ENCODE measurements at regions not wholly inside any gene's neighbourhood (a gene's known extent, or its start where the extent isn't known, plus 50 kb on each side); places are given as distances from the start of the nearest gene placed in this dataset.
A peak's percentile ranks its signal among the peaks of the same experiment; 100 is the strongest.

- TF ChIP-seq JUND (IDR thresholded peaks at IDR 0.05; ENCODE audit: low read length) (peak; percentile 70), POLR2A (IDR thresholded peaks at IDR 0.05; ENCODE audit: control extremely low read depth in 1 of 2, low read depth in 2 of 2, low read length in 2 of 2) (no peak), GTF2F1 (IDR thresholded peaks at IDR 0.05; ENCODE audit: borderline replicate concordance, low read depth, low read length) (no peak), CHD1 (IDR thresholded peaks at IDR 0.05; ENCODE audit: low read depth, low read length) (peak; percentile 88), MAX (IDR thresholded peaks at IDR 0.05) (no peak), CHD7 (IDR thresholded peaks at IDR 0.05; ENCODE audit: insufficient replicate concordance, low read length) (no peak), CHD2 (IDR thresholded peaks at IDR 0.05; ENCODE audit: low read length) (no peak), BACH1 (IDR thresholded peaks at IDR 0.05; ENCODE audit: low read length) (no peak), KDM4A (IDR thresholded peaks at IDR 0.05; ENCODE audit: low read depth, low read length, severe bottlenecking) (no peak), NANOG (IDR thresholded peaks at IDR 0.05; ENCODE audit: insufficient read depth, low read depth, low read length, poor library complexity, severe bottlenecking) (no peak), GABPA (IDR thresholded peaks at IDR 0.05; ENCODE audit: borderline replicate concordance, insufficient read depth, low read length) (no peak), BRCA1 (IDR thresholded peaks at IDR 0.05; ENCODE audit: low read depth, low read length) (no peak), SUZ12 (IDR thresholded peaks at IDR 0.05; ENCODE audit: low read length) (no peak)
These were observed 106.2 kb upstream of the CHMP2B start (continued) for GRCh38 chr3:87120881-87121280.

Measured in H1 (cell line).